Thyroid gland (tissue), 4 donors: ENCODE measurements at regions not wholly inside any gene's neighbourhood (a gene's known extent, or its start where the extent isn't known, plus 50 kb on each side); places are given as distances from the start of the nearest gene placed in this dataset.

Source experiments
- POLR2A ChIP-seq, 2 donors: fragments of 450-650 bp; IDR thresholded peaks; one replicate each; pipeline ENCODE4 v1.6.1; 2017; ENCODE audit warnings: antibody characterized with exemption in 2 of 2, mild to moderate bottlenecking in 2 of 2, moderate library complexity in 1 of 2
- TF ChIP-seq, protein P1 (sequence below), 6 experiments: fragments of 200-600 bp in 3 of 6; fragments of 450-650 bp in 3 of 6; sonication (generic) in 3 of 6; IDR thresholded peaks; one replicate each; pipeline ENCODE4 v1.5.1; 2016 to 2019; ENCODE audit warnings: antibody characterized with exemption in 6 of 6, mild to moderate bottlenecking in 2 of 6, inconsistent platforms in 1 of 6, moderate library complexity in 1 of 6

DNA sequence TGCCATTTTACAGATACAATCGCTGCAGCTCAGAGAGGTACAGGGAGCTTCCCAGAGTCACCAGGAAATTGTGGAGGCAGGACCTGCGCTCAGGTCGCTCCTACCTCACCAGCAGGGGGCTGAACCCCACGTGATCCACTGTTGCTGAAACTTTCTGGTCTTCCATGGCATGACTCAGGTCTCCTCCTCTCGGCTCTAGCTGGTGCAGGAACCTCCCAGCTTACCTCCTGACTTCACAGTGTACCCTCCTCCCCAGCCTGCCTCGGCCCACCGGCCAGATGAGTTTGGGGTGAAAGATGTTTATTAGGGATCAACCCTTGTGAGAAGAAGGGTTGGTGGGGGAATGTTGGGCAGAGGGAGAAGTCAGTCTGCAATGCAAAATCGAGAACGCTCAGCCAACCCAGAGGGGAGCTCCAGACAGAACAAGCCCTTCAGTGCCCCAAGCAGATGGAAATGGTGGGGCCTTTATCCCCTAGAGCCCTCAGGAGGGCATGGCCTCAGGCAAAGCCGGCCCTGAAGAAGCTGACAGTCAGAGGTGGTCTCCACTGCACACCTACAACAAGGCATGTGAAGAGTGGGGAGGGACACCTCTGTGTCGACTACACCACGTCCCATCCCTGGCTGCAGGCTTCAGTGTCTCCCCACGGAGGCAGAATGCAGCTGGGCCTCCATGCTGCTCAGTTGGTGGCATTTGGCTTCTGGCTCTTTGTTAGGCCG, 118.6 kb upstream of the PRR20G start:
- TF ChIP-seq, protein P1, sequence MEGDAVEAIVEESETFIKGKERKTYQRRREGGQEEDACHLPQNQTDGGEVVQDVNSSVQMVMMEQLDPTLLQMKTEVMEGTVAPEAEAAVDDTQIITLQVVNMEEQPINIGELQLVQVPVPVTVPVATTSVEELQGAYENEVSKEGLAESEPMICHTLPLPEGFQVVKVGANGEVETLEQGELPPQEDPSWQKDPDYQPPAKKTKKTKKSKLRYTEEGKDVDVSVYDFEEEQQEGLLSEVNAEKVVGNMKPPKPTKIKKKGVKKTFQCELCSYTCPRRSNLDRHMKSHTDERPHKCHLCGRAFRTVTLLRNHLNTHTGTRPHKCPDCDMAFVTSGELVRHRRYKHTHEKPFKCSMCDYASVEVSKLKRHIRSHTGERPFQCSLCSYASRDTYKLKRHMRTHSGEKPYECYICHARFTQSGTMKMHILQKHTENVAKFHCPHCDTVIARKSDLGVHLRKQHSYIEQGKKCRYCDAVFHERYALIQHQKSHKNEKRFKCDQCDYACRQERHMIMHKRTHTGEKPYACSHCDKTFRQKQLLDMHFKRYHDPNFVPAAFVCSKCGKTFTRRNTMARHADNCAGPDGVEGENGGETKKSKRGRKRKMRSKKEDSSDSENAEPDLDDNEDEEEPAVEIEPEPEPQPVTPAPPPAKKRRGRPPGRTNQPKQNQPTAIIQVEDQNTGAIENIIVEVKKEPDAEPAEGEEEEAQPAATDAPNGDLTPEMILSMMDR (IDR thresholded peaks at IDR 0.05) = no peak
- TF ChIP-seq POLR2A (IDR thresholded peaks at IDR 0.05) = no peak
